ENCODE measurements at regions not wholly inside any gene's neighbourhood (a gene's known extent, or its start where the extent isn't known, plus 50 kb on each side); places are given as distances from the start of the nearest gene placed in this dataset.

- Histone ChIP-seq H2AFZ (ENCODE audit: low read length, unreplicated experiment) (no peak overlapping the region), H3K27me3 (ENCODE audit: insufficient read depth, low read length) (no peaks in the 10 kb centered on the region), H3K4me3 (ENCODE audit: low read depth, low read length) (no peak overlapping the region), H3K27ac (ENCODE audit: low read depth, low read length) (no peak overlapping the region), H3K79me2 (ENCODE audit: control insufficient read depth, insufficient read depth, low read length, unreplicated experiment) (no peaks in the 10 kb centered on the region), H3K4me1 (ENCODE audit: control insufficient read depth, insufficient read depth, low read length, unreplicated experiment) (no peaks in the 10 kb centered on the region), H3K36me3 (ENCODE audit: insufficient read depth, low read length) (no peaks in the 10 kb centered on the region)
Observed at GRCh38 chr20:57076152-57076652, 190.2 kb downstream of the BMP7 start.

- Histone ChIP-seq H3K4me1 (ENCODE audit: control insufficient read depth, insufficient read depth, low read length, unreplicated experiment) (no peaks in the 10 kb centered on the region), H3K79me2 (ENCODE audit: control insufficient read depth, insufficient read depth, low read length, unreplicated experiment) (no peaks in the 10 kb centered on the region), H3K36me3 (ENCODE audit: insufficient read depth, low read length) (no peaks in the 10 kb centered on the region), H3K27ac (ENCODE audit: low read depth, low read length) (no peak overlapping the region), H3K27me3 (ENCODE audit: insufficient read depth, low read length) (no peaks in the 10 kb centered on the region), H3K4me3 (ENCODE audit: low read depth, low read length) (no peak overlapping the region), H2AFZ (ENCODE audit: low read length, unreplicated experiment) (no peak overlapping the region)
Observed at GRCh38 chr20:57076951-57077350, 189.5 kb downstream of the BMP7 start.

- Histone ChIP-seq H3K79me2 (ENCODE audit: control insufficient read depth, insufficient read depth, low read length, unreplicated experiment) (no peaks in the 10 kb centered on the region), H2AFZ (ENCODE audit: low read length, unreplicated experiment) (no peak overlapping the region), H3K4me1 (ENCODE audit: control insufficient read depth, insufficient read depth, low read length, unreplicated experiment) (no peaks in the 10 kb centered on the region), H3K36me3 (ENCODE audit: insufficient read depth, low read length) (no peaks in the 10 kb centered on the region), H3K27me3 (ENCODE audit: insufficient read depth, low read length) (no peaks in the 10 kb centered on the region), H3K27ac (ENCODE audit: low read depth, low read length) (no peak overlapping the region), H3K4me3 (ENCODE audit: low read depth, low read length) (no peak overlapping the region)
Observed at GRCh38 chr20:57078116-57078515, 188.3 kb downstream of the BMP7 start.

- Histone ChIP-seq H3K27ac (ENCODE audit: low read depth, low read length) (no peak overlapping the region), H2AFZ (ENCODE audit: low read length, unreplicated experiment) (no peak overlapping the region), H3K36me3 (ENCODE audit: insufficient read depth, low read length) (no peaks in the 10 kb centered on the region), H3K27me3 (ENCODE audit: insufficient read depth, low read length) (no peaks in the 10 kb centered on the region), H3K4me3 (ENCODE audit: low read depth, low read length) (no peak overlapping the region), H3K79me2 (ENCODE audit: control insufficient read depth, insufficient read depth, low read length, unreplicated experiment) (no peaks in the 10 kb centered on the region), H3K4me1 (ENCODE audit: control insufficient read depth, insufficient read depth, low read length, unreplicated experiment) (no peaks in the 10 kb centered on the region)
Observed at GRCh38 chr20:57079031-57080005, 187.1 kb downstream of the BMP7 start.

GRCh38 chr20:57080796-57081195 is 185.6 kb downstream of the BMP7 start:
- no peaks in the 10 kb centered on the region for H3K27me3 ChIP-seq (ENCODE audit: insufficient read depth, low read length)
- no peaks in the 10 kb centered on the region for H3K79me2 ChIP-seq (ENCODE audit: control insufficient read depth, insufficient read depth, low read length, unreplicated experiment)
- no peaks in the 10 kb centered on the region for H3K36me3 ChIP-seq (ENCODE audit: insufficient read depth, low read length)

GRCh38 chr20:57082357-57082945 is 184.0 kb downstream of the BMP7 start:
- Histone ChIP-seq H3K4me1 (ENCODE audit: control insufficient read depth, insufficient read depth, low read length, unreplicated experiment) (no peaks in the 10 kb centered on the region), H3K27me3 (ENCODE audit: insufficient read depth, low read length) (no peaks in the 10 kb centered on the region), H3K79me2 (ENCODE audit: control insufficient read depth, insufficient read depth, low read length, unreplicated experiment) (no peaks in the 10 kb centered on the region), H3K4me3 (ENCODE audit: low read depth, low read length) (no peak overlapping the region), H3K36me3 (ENCODE audit: insufficient read depth, low read length) (no peaks in the 10 kb centered on the region), H3K27ac (ENCODE audit: low read depth, low read length) (no peak overlapping the region), H2AFZ (ENCODE audit: low read length, unreplicated experiment) (no peak overlapping the region)

More at GRCh38 chr20:57080796-57081195, 185.6 kb downstream of the BMP7 start:
- Histone ChIP-seq H2AFZ (ENCODE audit: low read length, unreplicated experiment) (no peak overlapping the region), H3K4me1 (ENCODE audit: control insufficient read depth, insufficient read depth, low read length, unreplicated experiment) (no peaks in the 10 kb centered on the region), H3K4me3 (ENCODE audit: low read depth, low read length) (no peak overlapping the region), H3K27ac (ENCODE audit: low read depth, low read length) (no peak overlapping the region)

- Histone ChIP-seq H3K27me3 (ENCODE audit: insufficient read depth, low read length) (no peaks in the 10 kb centered on the region), H3K36me3 (ENCODE audit: insufficient read depth, low read length) (no peaks in the 10 kb centered on the region), H3K79me2 (ENCODE audit: control insufficient read depth, insufficient read depth, low read length, unreplicated experiment) (no peaks in the 10 kb centered on the region), H3K4me3 (ENCODE audit: low read depth, low read length) (no peak overlapping the region), H2AFZ (ENCODE audit: low read length, unreplicated experiment) (no peak overlapping the region), H3K4me1 (ENCODE audit: control insufficient read depth, insufficient read depth, low read length, unreplicated experiment) (no peaks in the 10 kb centered on the region), H3K27ac (ENCODE audit: low read depth, low read length) (no peak overlapping the region)
Observed at GRCh38 chr20:57083072-57083471, 183.4 kb downstream of the BMP7 start.

- Histone ChIP-seq H3K4me1 (ENCODE audit: control insufficient read depth, insufficient read depth, low read length, unreplicated experiment) (no peaks in the 10 kb centered on the region), H3K36me3 (ENCODE audit: insufficient read depth, low read length) (no peaks in the 10 kb centered on the region), H3K27me3 (ENCODE audit: insufficient read depth, low read length) (no peaks in the 10 kb centered on the region), H3K27ac (ENCODE audit: low read depth, low read length) (no peak overlapping the region), H3K79me2 (ENCODE audit: control insufficient read depth, insufficient read depth, low read length, unreplicated experiment) (no peaks in the 10 kb centered on the region), H3K4me3 (ENCODE audit: low read depth, low read length) (no peak overlapping the region), H2AFZ (ENCODE audit: low read length, unreplicated experiment) (no peak overlapping the region)
Observed at GRCh38 chr20:57086066-57086465, 180.4 kb downstream of the BMP7 start.

GRCh38 chr20:57087102-57087501 is 179.3 kb downstream of the BMP7 start:
- Histone ChIP-seq H3K4me3 (ENCODE audit: low read depth, low read length) (no peak overlapping the region), H3K36me3 (ENCODE audit: insufficient read depth, low read length) (no peaks in the 10 kb centered on the region), H3K27me3 (ENCODE audit: insufficient read depth, low read length) (no peaks in the 10 kb centered on the region), H3K27ac (ENCODE audit: low read depth, low read length) (no peak overlapping the region), H2AFZ (ENCODE audit: low read length, unreplicated experiment) (no peak overlapping the region), H3K79me2 (ENCODE audit: control insufficient read depth, insufficient read depth, low read length, unreplicated experiment) (no peaks in the 10 kb centered on the region), H3K4me1 (ENCODE audit: control insufficient read depth, insufficient read depth, low read length, unreplicated experiment) (no peaks in the 10 kb centered on the region)

- Histone ChIP-seq H2AFZ (ENCODE audit: low read length, unreplicated experiment) (no peak overlapping the region), H3K27ac (ENCODE audit: low read depth, low read length) (no peak overlapping the region), H3K79me2 (ENCODE audit: control insufficient read depth, insufficient read depth, low read length, unreplicated experiment) (no peaks in the 10 kb centered on the region), H3K36me3 (ENCODE audit: insufficient read depth, low read length) (no peaks in the 10 kb centered on the region), H3K27me3 (ENCODE audit: insufficient read depth, low read length) (no peaks in the 10 kb centered on the region), H3K4me1 (ENCODE audit: control insufficient read depth, insufficient read depth, low read length, unreplicated experiment) (no peaks in the 10 kb centered on the region), H3K4me3 (ENCODE audit: low read depth, low read length) (no peak overlapping the region)
Observed at GRCh38 chr20:57087705-57088104, 178.7 kb downstream of the BMP7 start.

- no peak overlapping the region for H3K4me3 ChIP-seq (ENCODE audit: low read depth, low read length)
- no peaks in the 10 kb centered on the region for H3K4me1 ChIP-seq (ENCODE audit: control insufficient read depth, insufficient read depth, low read length, unreplicated experiment)
- H3K27me3 ChIP-seq (ENCODE audit: insufficient read depth, low read length), result no peaks in the 10 kb centered on the region
- no peaks in the 10 kb centered on the region for H3K79me2 ChIP-seq (ENCODE audit: control insufficient read depth, insufficient read depth, low read length, unreplicated experiment)
- no peak overlapping the region for H2AFZ ChIP-seq (ENCODE audit: low read length, unreplicated experiment)
- H3K27ac ChIP-seq (ENCODE audit: low read depth, low read length), result no peak overlapping the region
- H3K36me3 ChIP-seq (ENCODE audit: insufficient read depth, low read length), result no peaks in the 10 kb centered on the region
Observed at GRCh38 chr20:57088436-57088835, 178.0 kb downstream of the BMP7 start.

Measured in ACC112 (cell line).